ENCODE measurements at regions not wholly inside any gene's neighbourhood (a gene's known extent, or its start where the extent isn't known, plus 50 kb on each side); places are given as distances from the start of the nearest gene placed in this dataset.

DNA sequence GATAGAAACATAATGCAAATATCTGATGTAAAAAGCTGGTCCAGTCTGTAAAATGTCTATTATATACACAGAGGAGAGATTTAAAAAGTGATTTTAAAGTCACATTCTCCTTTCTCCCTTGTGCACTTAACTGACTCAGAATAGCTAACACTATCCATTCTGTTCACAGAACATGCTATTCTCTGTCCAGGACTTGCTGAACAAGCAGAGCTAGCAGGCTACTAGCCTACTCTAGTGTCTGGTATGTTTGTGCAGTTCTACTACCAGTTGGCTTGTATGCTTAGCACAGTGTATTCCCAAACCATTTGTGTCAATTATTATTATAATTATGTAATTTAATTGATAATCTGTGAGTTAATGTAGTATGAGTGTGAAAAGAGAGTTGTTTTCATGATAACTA, 161.7 kb upstream of the NUDT12 start:
- no peak for DNase-seq

DNA sequence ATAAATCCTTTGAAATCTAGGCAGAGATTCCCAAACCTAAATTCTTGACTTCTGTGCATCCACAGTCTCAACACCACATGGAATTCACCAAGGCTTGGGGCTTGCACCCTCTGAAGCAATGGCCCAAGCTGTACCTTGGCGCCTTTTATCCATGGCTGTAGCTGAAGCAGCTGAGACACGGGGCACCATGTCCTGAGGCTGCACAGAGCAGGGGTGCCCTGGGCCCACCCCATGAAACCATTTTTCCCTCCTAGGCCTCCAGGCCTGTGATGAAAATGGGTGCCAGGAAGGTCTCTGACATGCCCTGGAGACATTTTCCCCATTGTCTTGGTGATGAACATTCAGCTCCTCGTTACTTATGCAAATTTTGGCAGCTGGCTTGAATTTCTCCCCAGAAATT, 158.6 kb upstream of the NUDT12 start:
- no peak for DNase-seq
- H3K36me3 ChIP-seq = no peaks in the 10 kb centered on the region
- intact Hi-C loops (cut with DNase I) = no loop called here
- TF ChIP-seq, protein P1, sequence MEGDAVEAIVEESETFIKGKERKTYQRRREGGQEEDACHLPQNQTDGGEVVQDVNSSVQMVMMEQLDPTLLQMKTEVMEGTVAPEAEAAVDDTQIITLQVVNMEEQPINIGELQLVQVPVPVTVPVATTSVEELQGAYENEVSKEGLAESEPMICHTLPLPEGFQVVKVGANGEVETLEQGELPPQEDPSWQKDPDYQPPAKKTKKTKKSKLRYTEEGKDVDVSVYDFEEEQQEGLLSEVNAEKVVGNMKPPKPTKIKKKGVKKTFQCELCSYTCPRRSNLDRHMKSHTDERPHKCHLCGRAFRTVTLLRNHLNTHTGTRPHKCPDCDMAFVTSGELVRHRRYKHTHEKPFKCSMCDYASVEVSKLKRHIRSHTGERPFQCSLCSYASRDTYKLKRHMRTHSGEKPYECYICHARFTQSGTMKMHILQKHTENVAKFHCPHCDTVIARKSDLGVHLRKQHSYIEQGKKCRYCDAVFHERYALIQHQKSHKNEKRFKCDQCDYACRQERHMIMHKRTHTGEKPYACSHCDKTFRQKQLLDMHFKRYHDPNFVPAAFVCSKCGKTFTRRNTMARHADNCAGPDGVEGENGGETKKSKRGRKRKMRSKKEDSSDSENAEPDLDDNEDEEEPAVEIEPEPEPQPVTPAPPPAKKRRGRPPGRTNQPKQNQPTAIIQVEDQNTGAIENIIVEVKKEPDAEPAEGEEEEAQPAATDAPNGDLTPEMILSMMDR (IDR thresholded peaks at IDR 0.05) = no peak
- ATAC-seq = no peak
- peaks cover 0 to 18% (median 3%) of the 10 kb centered on the region in 11 donors for H3K9me3 ChIP-seq
- WGBS, 2 donors = 78 to 82% methylated on average over 3 of the region's 3 CpGs
- no peak overlapping the region for H3K4me3 ChIP-seq
- H3K4me1 ChIP-seq = no peaks in the 10 kb centered on the region
- H3K27ac ChIP-seq = no peak overlapping the region
- no peaks in the 10 kb centered on the region for H3K27me3 ChIP-seq

More for the DNA sequence above, 161.7 kb upstream of the NUDT12 start:
- no peak overlapping the region for H3K4me3 ChIP-seq
- no peaks in the 10 kb centered on the region for H3K27me3 ChIP-seq
- H3K36me3 ChIP-seq = no peaks in the 10 kb centered on the region
- no peak overlapping the region for H3K27ac ChIP-seq
- TF ChIP-seq, protein P1 (IDR thresholded peaks at IDR 0.05) = no peak
- intact Hi-C loops (cut with DNase I) = no loop called here
- H3K4me1 ChIP-seq = no peaks in the 10 kb centered on the region
- ATAC-seq = no peak
- peaks cover 0 to 18% (median 3%) of the 10 kb centered on the region in 11 donors for H3K9me3 ChIP-seq

DNA sequence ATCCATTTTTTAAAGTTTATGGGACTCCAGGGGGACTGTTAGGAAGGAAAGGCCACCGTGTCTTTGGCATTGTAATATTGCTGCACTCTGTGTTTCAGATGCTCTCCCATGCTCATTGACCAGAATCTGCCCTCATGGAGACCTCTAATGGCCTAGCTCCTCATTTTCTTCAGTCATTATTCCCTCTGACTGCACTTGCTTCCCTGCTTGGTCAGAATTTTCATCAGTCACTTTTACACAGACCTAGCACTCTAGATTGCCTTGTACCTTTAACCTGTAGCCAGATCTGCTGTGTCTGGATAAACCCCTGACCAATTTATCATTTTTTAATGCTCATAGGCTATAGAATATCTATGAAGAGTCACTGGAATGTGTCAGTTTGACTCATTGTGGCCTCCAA, 155.5 kb upstream of the NUDT12 start:
- intact Hi-C loops (cut with DNase I) = no loop called here
- 67 to 88% methylated on average over 1 of the region's 1 CpG for WGBS, 2 donors
- TF ChIP-seq, protein P1 (IDR thresholded peaks at IDR 0.05) = no peak
- ATAC-seq (no peak), DNase-seq (no peak)
- no peaks in the 10 kb centered on the region for H3K27me3 ChIP-seq
- no peaks in the 10 kb centered on the region for H3K36me3 ChIP-seq
- H3K4me1 ChIP-seq = no peaks in the 10 kb centered on the region
- peaks cover 0 to 18% (median 3%) of the 10 kb centered on the region in 11 donors for H3K9me3 ChIP-seq
- H3K27ac ChIP-seq = no peak overlapping the region
- H3K4me3 ChIP-seq = no peak overlapping the region

DNA sequence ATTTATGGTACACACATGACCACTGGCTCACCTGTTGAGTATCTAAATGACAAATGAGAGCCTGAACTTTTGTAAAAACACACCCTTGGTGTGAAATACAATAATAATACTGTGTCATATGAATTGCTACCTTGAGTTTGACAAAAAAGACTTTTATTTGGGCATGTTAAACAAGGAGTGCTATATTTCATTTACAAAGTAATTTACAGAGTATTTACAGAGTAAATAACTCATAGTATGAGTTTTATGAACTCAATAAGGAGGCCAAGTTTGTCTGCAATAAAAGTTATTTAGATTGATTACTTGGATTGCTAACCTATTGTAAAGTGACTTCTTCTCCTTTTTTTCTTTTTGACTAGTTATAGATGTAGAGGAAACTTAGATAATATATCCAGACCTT, 146.0 kb upstream of the NUDT12 start:
- no peaks in the 10 kb centered on the region for H3K9me3 ChIP-seq
- no peak for ATAC-seq
- no peaks in the 10 kb centered on the region for H3K36me3 ChIP-seq
- TF ChIP-seq, protein P1 (IDR thresholded peaks at IDR 0.05) = no peak
- H3K27me3 ChIP-seq = no peaks in the 10 kb centered on the region
- intact Hi-C loops (cut with DNase I) = no loop called here
- no peak overlapping the region for H3K27ac ChIP-seq
- no peak for DNase-seq
- H3K4me1 ChIP-seq = no peaks in the 10 kb centered on the region
- no peak overlapping the region for H3K4me3 ChIP-seq
